Inferior parietal cortex (tissue), 1 donor: ENCODE measurements at regions not wholly inside any gene's neighbourhood (a gene's known extent, or its start where the extent isn't known, plus 50 kb on each side); places are given as distances from the start of the nearest gene placed in this dataset.

Experiments
- DNase-seq: peaks from one replicate; pipeline ENCODE4 v3.0.0-alpha.2; 2016; ENCODE audit errors: extremely low spot score

DNA sequence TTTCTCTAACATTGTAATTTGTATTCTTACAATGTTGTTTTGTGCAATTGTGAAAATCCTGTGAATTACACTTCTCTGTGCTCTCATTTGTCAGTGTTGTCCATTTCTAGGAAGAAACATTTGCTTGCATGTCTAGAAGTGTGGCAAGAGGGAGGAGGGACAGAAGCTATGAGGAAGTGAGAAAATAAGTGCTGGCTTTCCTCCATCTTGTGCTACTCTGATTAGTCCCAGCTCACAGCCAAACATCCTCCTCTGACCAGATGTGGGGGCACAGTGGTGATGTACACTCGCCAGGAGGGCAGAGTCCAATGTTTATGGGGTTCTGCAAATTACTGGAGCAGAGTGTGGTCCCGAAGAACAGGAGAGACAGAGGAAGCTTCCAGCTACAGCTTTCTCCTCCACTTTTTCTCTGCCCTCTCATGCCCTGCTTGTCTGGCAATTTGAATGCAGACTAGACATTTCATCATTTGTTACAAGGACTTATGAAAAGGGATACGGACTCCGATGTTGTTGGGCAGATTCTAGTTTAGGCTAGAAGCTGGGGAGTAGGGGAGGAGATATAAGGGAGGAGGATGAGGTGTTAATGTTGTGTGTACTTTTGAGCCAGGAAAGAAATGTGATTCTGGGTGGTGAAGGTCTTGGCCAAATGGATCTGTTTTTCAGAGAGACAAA, 131.0 kb upstream of the C1GALT1 start:
- DNase-seq = peak; percentile 5

DNA sequence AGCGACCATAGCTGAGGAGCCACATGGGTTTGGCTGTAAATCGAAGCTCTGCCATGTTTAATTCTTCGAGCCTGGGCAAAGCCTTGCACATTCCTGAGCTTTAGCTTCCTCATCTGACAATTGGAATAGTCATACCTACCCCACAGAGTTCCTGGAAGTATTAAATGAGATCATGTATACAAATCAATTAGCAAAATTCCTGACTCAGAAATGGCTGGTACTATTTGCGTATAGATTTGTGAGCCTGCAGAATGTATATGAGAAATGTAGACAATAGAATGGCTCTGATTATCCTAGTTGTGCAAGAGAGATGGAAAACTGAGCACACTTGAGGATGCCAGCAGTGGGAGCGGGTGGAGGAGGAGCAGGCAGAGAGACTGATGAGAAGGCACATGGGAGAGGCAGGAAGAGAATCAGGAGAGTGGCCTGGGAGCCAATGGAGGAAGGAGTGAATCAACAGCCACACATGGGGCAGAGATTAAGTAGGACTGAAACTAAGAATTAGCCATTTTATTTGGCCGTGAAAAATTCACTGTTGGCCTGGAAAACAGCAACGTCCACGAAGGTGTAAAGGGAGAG, 128.0 kb upstream of the C1GALT1 start:
- DNase-seq = no peak

GRCh38 chr7:7060828-7061599, 121.3 kb upstream of the C1GALT1 start:
- DNase-seq = no peak

DNA sequence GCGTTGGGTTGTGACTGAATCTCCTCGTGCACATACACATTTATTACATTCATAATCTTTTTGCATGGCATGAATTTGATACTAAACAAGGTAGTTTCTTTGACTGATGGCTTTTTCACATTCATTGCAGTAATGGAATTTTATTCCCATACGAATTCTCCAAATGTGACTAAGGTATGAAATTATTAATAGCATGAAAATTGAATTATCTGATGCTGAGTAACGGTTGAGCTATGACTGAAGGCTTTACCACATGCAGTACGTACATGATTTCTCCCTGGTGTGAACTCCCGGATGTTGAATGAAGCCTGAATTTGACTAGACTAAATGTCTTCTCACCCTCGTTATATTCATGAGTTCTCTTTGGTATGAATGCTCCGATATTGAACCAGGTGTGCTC, 104.4 kb upstream of the C1GALT1 start:
- no peak for DNase-seq

- DNase-seq = no peak
Observed at GRCh38 chr7:7080802-7081201, 101.5 kb upstream of the C1GALT1 start.

- DNase-seq = no peak
Observed at GRCh38 chr7:7090460-7090859, 91.9 kb upstream of the C1GALT1 start.

DNA sequence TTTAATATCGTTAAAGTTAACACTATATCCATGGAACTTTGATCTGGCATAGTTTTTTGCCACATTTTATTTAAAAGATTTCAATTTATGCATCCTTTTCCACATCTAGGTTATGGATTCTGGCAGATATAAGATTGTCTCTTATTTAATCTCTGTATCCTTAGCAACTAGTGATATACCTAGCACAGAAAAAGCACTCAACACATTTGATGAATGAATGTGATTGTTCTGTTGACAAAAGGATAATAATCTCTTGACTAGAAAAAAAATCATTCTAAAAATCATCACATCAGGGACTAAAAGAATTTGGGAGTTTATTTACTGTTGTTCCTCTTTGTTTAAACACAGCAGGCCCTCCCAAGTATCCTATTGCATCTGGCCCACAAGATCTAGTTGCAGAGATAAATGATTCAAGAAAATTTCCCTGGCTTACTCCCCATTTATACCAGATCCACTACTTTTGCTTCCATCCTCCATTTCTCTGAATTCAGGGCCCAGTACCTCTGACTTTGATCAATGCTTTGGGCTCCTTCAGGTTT, 84.0 kb upstream of the C1GALT1 start:
- DNase-seq = no peak

DNA sequence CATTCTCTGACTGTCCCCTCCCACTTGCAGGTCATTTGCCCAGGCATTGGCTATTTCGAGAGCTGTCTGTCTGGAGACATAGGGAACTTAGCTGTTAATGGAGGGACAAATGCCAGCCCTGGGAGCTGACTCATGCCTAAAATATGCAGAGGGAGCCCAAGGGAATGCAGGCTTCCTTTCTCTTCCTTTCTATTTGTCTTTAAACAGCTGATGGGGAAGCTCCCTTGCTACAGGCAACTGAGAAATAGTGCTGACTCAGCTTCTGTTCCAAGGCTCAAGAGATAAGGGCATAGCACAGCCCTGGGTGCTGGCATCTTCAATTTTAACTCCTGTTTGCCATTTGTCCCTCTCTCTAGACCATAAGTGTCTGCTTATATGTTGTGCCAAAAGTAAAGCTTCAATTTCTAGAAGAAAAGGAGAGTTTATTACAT, 82.7 kb upstream of the C1GALT1 start:
- peak; percentile 55 for DNase-seq

- peak; percentile 55 for DNase-seq
Observed at GRCh38 chr7:7100432-7100849, 81.9 kb upstream of the C1GALT1 start.

GRCh38 chr7:7102906-7103305, 79.4 kb upstream of the C1GALT1 start:
- no peak for DNase-seq

GRCh38 chr7:7103343-7104313, 78.7 kb upstream of the C1GALT1 start:
- DNase-seq = peak; percentile 80

DNA sequence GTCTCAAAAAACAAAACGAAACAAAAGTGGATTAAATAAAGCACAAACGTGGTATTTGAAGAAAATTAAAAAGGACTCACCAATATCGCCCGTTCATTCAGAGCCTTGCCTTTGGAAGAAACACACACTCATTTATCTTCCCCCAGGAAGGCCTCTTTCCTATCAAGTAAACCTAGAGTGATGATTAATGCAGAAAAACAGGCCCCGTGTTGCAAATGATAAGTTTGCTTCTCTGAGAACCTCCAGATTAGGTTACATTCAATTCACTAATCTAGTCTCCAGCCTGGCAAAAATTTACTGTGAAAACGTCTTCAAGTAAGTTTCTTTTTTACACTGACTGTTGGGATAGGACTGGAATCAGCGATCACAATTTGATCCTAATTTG, 78.0 kb upstream of the C1GALT1 start:
- DNase-seq = no peak

GRCh38 chr7:7104971-7105370, 77.4 kb upstream of the C1GALT1 start:
- DNase-seq = no peak

DNA sequence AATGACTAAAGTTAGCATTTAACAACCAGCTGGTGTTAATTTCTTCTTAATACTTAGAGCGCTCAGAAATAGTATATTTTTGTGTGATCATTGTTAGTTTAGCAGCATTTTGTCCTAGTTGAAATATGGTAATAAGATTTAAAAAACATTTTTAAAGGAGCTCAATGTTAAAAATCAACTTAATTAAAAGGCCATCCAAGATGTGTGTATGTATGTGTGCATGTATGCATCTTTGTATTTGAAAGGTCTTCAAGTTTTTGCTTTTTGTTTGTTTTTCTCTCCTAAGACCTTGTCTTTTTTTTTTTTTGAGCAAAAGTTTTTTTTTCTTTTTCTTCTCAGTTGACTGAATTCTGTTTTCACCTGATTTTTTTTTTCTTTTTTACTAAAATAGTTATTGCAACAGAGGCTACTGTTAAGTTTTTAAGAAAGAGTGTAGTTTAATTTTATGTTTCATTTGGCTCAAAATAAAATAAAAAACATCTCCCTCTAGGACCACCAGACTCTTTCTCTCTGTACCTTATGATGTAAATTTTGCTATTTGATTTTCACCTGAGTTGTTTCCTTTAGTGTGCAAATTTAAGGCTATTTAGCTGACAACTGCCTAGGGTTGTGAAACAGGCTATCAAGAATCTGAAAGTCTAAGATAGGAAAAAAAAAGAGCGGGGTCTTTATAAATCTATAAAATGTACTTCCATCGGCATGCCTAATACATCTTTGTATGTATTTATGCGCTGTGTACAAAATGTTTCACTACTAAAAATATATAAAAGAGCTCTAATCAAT, 76.4 kb upstream of the C1GALT1 start:
- DNase-seq = no peak

DNA sequence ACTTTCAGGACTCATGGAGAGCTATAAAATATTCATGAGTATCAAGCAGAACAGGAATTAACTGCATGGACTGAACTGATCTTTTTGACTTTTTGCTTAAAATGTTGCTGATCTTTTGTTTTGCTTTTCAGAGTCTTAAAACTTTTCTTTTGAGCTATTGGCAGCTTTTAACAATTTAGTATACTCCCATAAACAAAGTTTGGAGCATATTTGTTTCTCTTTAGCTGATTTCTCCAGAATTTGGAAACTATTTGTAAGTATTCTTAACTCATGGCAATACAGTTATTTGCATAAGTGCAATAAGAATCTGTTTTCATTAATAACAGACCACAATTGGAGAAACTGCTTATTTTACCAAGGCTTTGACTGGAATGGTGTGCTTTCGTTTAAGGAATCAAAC, 73.4 kb upstream of the C1GALT1 start:
- no peak for DNase-seq

DNA sequence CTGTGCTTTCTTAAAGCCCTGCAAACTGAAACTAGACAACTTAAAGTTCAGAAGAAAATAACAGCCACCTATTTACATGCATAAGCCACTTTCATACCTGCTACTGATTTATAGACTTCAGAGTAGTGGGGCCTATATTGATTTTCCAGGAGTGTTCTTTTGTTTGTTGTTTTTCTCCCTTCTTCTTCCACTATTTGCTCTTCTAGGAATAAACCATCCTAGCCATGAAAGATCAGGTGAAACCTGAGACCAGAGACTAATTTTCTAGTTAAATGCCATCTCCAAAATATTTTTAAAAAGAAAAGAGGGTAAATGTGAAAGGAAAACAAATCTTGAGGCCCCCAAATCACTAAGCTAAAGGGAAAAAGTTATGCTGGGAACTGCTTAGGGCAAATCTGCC, 72.4 kb upstream of the C1GALT1 start:
- DNase-seq = no peak

- DNase-seq = no peak
Observed at GRCh38 chr7:7110706-7111105, 71.6 kb upstream of the C1GALT1 start.

- no peak for DNase-seq
Observed at GRCh38 chr7:7112868-7113267, 69.5 kb upstream of the C1GALT1 start.

- no peak for DNase-seq
Observed at GRCh38 chr7:7114575-7115291, 67.6 kb upstream of the C1GALT1 start.

DNA sequence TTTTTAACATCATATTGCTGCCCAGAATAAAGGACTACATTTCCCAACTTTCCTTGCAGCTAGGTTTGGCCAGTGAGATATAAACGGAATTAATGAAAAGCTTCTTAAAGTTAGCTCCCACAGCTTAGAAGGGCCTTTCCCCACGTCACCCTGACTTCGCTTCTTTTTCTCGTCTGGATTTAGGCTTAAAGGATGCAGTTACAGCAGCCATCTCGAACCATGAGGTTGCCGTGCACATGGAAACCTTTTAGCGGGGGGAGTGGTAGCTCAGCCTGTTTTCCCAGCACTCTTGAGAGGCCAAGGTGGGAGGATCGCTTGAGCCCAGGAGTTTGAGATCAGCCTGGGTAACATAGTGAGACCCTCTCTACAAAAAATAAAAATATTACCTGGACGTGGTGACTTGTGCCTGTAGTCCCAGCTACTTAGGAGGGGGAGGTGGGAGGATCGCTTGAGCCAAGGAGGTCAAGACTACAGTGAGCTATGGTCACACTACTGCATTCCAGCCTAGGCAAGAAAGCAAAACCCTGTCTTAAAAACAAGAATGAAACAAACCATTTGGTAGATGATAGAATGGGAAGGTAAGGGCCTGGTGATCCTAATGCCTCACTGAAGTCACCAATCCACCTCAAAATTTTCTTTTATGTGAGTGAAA, 64.3 kb upstream of the C1GALT1 start:
- no peak for DNase-seq
